GM19351 (cell line): ENCODE measurements at regions not wholly inside any gene's neighbourhood (a gene's known extent, or its start where the extent isn't known, plus 50 kb on each side); places are given as distances from the start of the nearest gene placed in this dataset.
"Not testable (repeated sequence)": the region's sequence is repeated elsewhere in the genome, so short reads cannot be mapped to it uniquely, and the experiment has no call there.

ENCODE experiments used
- ATAC-seq: cut with Tn5 transposase; IDR thresholded peaks from one replicate; pipeline ENCODE4 v1.9.1; 2021; ENCODE audit warnings: mild to moderate bottlenecking, moderate library complexity; ENCODE audit not compliant: unreplicated experiment

DNA sequence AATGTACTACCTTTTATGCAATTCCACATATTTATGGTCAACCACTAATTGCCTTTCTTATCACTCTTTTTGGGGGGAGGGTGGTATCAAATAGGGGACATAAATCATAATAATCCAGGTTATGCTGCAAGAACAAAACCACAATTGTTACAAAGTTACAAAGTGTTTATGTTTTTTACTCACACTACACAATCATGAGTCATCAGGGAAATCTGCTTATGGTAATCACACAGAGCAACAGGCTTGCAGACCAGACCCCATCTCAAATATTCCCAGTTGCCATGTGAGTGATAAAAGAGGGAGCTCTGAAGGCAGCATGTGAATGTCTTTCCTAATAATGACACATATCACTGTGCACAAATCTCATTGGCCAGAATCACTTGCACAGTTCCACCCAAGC is 304.7 kb upstream of the TMEFF2 start:
- no peak for ATAC-seq

DNA sequence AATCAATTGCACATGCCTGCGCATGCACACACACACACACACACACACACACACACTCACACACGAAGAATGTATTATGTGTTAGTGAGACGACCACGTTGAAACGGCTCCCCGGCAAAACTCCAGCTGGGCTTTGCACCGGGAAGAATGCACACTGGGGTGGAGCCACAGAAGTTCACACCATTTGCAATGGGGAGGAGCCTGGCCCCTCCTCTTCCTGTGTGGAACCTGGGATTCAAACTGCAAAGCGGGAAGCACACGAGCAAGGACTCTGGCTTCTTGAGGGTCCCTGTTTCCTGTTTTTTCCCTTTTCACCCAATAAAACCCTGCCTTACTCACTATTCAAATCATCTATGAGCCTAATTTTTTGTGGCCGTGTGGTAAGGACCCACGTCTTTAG is 304.0 kb upstream of the TMEFF2 start:
- ATAC-seq: no peak

DNA sequence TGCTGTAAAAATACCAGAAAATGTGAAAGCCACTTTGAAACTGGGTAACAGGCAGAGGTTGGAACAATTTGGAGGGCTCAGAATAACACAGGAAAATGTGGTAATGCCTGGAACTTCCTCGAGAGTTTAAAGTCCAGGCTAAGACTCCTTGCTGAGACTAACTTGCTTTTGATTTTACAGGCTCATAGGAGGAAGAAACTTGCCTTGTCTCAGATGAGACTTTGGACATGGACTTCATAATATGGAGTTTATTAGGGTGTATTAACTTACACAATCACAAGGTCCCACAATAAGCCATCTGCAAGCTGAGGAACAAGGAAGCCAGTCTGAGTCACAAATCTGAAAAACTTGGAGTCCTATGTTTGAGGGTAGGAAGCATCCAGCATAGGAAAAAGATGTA is 293.4 kb upstream of the TMEFF2 start:
- ATAC-seq: not testable (repeated sequence)

DNA sequence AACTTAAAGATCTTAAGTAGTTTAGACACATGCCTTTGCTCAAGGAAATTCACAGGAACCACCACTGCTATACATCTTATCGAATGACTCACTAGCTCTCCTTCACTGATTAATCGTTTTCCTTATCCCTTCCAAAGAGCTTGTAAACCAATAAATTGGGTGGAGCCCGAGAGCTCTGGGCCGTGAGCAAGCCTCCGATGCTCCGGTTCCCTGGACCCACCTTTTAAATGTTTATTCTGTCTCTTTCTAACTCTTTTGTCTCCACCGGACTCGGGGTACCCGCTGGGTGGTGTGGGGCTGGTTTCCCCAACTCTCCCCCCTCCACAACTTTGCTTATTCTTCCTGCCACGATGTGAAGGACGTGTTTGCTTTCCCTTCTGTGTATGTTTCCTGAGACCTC is 292.9 kb upstream of the TMEFF2 start:
- no peak for ATAC-seq

DNA sequence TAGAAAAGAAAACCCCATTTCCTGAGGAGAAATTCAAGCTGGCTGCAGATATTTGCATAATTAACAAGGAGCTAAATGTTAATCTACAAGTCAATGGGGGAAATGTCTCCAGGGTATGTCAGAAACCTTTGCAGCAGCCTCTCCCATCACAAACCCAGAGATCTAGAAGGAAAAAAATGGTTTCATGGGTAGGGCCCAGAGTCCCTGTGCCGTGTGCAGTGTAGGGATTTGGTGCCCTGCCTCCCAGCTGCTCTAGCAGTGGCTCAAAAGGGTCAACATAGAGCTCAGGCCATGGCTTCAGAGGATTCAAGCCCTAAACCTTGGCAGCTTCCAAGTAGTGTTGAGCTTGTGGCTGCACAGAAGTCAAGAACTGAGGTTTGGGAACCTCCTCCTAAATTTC is 290.2 kb upstream of the TMEFF2 start:
- no peak for ATAC-seq

DNA sequence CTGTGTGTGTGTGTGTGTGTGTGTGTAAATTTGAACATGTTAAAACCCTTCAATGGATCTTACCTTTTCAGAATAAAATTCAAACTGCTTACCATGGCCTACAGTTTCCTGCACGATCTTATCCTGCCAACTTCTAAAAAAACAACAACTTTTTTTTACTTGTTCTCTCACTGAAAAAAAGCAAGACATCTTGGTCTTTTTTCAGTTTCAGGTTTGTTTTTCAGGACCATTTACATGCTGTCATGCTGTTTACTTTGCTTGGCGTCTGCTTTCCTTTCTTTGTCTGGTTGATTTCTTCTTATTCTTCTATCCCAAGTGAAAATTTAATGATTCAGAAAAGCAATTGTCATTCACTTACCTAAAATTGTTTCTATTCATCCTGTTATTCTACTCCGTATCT is 286.3 kb upstream of the TMEFF2 start:
- no peak for ATAC-seq

DNA sequence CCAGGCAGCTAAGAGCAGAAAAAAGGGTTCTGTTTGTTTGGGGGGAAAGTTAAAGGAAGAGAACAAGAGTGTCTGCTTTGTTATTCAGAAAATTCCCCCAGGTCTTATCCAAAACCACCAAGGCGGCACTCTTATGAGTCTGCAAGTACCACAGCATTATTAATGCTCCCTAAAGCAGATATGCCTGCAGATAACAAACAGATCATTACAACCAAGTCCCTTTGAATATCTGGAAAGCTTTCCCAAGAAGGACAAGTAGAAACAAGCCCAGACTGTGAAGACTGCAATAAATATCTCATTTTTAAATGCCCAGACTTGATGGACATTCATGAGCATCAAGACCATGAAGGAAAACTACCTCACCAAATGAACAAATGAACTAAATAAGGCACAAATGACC is 278.6 kb upstream of the TMEFF2 start:
- no peak for ATAC-seq

DNA sequence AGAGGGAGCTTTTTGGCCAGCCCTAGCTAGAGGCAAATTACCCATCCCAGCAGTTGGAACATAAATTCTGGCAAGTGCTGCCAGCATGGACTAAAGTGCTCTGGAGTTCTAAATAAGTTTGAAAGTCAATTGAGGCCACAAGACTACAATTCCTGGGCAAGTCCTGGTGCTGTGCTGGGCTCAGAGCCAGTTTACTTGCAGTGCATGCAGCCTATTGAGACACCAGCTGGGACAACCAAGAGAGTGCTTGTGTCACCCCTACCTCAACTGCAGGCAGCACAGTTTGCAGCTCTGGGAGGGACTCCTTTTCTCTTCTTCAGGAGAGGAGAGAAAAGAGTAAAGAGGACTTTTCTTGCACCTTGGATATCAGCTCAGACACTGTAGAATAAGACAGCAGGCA is 277.2 kb upstream of the TMEFF2 start:
- ATAC-seq: no peak

DNA sequence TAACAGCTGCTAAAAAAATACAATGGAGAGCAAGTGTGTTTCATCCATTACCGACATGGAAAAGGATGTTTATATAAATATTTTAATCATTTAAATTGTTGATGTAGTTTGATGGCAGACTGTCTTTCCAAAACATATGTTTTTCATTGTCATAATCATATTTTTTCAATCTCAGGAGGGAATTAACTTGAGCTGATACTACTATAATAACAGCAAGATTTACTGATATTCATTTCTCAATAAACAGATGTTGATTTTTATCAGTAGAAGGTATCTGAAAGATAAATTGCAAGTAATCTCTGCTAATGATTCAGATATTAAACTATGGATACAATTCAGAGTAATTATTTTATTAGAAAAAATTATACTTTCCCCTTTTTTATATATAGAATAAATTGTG is 274.9 kb upstream of the TMEFF2 start:
- no peak for ATAC-seq

DNA sequence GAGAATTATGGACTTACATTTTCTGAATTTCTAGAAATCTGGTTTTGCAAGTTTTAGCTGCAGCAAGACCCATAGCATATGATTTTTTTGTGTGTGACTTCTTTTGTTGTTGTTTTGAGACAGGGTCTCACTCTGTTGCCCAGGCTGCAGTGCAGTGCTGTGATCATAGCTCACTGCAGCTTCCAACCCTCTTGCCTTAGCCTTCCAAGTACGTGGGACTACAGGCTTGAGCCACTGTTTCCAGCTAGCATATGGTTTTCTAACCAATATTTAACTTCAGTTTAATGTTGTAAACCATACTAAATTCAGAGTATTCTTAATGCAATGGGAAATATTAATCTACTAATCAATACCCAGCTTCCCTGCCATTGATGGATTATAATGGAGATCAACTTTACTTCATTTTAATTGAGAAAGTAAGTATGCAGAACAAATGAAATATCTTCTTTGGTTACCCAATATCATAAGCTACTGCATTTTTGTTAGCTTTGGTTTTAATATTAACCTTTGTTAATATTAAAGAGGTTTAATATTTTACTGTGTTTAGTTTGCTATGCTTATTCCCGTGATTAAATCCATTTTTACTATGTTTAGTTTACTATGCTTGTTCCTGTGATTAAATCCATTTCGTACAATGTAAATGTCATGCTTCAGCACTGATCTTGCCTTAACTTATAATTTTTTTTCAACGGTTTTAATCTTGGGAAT is 273.4 kb upstream of the TMEFF2 start:
- no peak for ATAC-seq

DNA sequence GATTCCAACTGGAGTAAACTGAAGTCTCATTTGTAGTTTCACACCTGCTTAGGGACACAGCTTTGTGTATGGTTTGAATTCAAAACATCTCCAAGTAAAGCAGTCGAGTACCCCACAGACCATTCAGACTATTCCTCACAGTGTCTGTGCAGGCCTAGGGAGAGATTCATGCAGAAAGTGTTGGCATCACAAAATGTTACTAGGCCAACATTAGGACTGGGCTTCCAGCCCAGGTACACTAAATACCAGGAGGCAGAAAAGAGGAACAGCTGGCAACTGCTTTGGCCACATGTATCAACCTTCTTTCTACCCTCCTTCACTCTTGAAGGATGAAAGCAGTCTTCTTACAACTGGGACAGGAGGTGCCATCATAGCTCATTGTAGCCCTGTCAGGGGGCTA is 270.4 kb upstream of the TMEFF2 start:
- ATAC-seq: no peak

DNA sequence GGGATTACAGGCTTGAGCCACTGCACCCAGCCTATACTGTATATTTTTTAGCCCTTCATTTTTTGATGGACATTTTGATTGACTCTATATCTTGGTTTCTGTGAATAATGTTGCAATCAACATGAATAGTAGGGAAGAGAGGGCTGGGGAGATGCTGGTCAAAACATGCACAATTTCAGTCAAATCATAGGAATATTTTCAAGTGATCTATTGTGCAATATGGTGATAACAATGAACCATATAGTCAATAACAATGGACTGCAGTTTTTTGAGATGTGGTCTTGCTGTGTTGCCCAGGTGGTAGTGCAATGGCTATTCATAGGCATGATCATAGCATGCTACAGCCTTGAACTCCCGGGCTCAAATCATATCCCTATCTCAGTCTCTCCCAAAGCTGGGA is 264.7 kb upstream of the TMEFF2 start:
- ATAC-seq: no peak

DNA sequence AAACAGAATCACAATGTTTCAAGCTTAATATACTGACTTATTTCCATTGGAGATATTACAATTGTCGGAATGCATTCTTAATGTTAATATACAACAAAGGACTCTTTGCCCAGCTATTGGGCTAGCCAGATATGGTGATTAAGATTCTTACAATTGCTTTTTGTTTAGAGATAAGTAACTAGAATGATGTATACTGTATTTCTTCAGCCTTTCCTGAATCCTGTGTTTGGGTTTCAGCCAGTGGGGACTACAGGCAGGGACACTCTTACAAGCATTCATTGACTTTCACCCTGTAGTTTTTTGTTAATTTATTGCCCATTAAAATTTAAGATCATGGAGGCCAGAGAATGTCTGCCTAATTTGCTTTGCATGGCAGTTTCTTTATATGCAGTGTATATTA is 254.1 kb upstream of the TMEFF2 start:
- no peak for ATAC-seq

DNA sequence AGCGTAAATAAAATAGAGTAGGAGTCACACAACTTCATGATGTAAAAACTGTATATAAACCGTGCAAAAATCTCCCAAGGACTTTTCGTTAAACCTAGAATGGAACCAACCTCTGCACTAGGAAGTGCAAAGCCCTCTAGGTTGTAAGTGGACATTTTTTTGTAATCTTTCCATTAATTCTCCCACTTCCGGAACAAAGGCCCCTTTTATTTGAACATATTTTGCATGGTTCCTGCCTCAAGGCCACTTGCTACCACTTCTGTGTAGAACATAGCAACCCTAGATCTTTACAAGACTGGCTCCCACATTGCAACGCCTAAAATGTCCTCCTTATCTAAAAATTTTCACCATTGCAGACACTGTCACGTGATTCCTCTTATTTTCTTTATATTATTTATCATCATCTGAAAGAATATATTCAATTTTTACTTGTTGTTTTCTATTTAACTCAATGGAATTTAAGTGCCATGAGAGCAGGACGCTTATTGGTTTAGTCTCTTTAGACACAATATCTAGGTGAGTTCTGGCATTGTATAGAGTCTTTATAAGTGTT is 249.6 kb upstream of the TMEFF2 start:
- ATAC-seq: no peak

DNA sequence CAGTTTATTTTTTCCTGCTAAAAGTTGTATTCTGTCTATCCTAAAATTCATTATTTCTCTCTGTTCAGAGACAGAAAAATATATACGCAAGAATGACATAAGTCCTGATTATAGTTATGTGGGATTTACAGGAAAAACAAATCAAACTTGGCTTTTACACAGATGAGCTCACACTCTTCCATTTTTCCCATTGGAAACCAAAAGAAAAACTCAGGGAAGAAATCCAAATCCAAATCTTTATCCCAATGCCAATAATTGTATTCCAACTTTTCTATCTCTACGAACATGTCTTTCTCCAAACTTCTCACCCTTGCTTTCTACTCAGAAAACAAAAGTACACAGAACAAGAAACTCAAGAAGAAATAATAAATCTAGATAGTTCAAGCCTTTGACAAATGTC is 249.1 kb upstream of the TMEFF2 start:
- ATAC-seq: no peak

DNA sequence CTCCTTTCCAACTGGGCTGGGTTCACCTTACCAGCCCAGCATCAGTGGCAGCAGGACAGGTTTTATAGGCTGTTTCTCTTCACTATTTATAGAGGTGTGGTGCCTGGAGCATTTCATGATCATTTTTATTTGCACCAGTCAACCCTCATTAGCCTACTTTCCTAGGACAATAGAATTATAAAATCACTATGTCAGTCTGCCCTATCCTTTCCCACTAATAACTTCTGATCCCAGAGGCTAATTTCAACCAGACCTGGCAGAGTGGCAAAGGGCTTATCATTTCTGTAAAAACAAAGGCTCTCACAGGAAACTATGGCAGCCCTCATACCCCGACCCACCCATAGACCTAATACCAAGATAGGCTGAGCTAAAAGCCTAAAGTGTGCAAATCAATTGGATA is 243.5 kb upstream of the TMEFF2 start:
- ATAC-seq: no peak

DNA sequence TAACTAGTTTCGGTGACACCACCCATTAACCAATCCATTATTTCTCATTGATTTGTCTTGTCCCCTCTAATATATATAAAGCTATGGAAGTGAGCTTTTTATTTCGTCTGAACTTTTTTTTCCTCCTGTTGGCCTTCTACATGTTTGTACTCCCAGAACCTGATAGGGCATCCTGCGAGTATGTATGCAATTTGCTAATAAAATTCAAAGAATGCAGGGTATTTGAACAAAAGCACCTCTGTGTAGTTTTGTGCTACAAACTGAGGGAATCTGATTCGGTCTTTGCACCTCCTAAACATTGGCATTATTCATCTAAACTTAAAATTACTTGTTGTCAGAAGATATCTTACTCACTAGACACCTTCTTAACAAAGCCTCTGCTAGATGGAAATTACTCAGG is 242.9 kb upstream of the TMEFF2 start:
- ATAC-seq: no peak

DNA sequence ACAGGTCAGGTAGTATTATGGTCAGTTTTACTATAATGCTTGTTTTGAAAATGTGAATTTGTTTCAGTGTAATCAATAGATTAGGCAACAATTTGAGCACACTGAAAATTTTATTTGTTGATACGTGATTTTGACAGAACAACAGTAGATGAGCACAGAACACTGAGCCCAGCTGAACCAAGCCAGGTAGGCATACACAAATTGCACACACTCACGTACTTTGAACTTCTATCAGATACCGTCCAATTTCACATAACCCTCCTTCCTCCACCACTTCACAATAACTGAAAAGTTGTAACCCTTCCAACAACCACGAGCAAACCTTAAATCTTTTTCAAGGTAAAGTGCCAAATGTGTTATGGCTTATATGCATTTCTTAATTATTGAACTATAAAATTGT is 229.5 kb upstream of the TMEFF2 start:
- ATAC-seq: no peak

DNA sequence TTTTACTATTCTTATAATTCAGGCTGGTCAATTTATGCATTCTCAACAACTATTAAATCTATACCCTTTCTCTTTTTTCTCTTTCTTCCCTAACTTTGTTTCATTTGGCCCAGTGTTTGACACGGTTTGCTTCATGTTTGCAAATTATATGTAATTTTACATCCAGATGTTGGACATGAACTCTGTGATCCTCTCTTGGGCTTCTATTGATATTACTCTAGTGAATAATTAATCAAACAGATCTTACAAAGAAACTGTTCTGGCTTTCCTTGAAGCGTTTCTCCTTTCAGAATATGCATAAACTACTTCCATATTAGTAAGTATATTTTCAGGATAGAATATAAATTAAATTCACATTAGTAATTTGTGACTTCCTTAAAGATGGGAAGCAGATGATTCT is 225.1 kb upstream of the TMEFF2 start:
- ATAC-seq: no peak

DNA sequence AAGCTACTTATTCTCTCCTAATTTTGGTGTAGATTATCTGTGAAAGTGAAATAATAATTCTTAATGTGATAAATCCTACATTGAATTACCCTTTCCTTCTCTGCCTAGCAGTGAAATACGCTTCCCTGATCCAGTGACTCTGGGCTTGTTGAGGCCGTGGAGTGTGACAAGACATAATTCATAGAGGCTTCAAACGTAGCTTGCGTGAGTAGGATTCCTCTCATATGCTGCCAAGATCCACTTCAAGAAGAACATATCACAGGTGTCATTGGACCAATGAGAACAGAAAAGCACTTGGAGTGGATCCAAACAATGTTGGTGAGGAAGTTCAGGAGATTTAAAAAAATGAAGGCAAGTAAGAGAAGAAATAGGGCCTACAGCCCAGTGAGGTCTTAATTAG is 221.3 kb upstream of the TMEFF2 start:
- ATAC-seq: no peak

DNA sequence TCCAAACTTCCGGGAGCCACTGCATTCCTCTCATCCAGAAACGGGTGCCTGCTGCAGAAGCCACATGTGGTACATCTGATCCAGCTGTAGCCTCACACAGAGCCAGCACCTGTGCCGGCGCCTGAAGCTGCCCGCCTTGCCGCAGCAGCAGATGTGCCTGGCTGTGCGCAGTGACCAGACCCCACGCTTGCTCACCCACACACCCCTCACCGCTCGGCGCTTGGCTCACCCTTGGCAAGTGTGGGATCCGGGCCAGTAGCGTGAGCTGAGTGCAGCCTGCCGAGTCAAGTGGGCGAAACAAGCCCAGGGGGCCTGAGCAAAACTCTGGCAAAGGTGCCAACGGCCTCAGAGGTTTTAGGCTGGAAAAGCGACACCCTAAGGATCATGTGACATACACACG is 220.1 kb upstream of the TMEFF2 start:
- no peak for ATAC-seq

DNA sequence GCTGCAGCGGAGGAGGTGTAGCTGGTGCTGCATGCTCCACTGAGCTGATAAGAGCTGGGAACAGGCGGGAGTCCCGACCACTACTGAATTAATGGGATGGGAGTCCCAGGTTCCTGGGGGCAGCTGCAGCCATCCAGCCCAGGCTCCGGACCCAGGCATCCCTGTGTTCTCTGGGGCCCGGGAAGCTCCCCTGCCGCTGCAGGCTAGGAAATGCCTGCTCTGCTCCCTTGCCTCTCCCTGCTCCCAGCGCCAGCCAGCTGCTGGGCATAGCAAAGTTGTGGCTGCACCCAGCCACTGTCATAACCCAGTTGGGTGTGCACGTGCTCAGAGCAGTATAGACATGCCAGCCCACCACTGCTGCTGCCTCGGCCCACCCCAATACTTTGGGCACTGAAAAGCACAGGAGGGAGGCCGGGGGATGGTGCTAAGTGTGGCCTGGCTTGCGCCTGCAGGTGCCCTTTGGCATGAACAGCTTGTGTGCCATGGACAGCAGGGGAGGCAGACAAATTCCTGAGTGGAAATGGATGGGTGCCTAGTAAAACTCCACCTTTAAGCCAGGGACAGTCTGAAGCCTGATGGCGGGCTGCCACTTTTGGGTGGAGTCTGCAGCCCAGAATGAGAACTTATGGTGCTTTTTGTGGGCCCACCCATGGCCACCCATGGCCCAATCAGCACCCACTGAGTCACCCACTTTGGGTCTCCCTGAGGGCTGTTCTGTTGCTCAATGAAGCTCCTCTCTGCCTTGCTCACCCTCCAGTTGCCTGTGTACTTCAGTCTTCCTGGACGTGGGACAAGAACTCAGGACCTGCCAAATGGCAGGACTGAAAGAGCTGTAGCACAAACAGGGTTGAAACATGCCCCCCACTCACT is 219.3 kb upstream of the TMEFF2 start:
- no peak for ATAC-seq
